ENCODE measurements at regions not wholly inside any gene's neighbourhood (a gene's known extent, or its start where the extent isn't known, plus 50 kb on each side); places are given as distances from the start of the nearest gene placed in this dataset.
A peak's percentile ranks its signal among the peaks of the same experiment; 100 is the strongest.

GRCh38 chr12:125381373-125381772, 316.1 kb downstream of the AACS start:
- DNase-seq, result no peak

GRCh38 chr12:125382926-125383325, 317.7 kb downstream of the AACS start:
- no peak for DNase-seq
- in situ Hi-C loops (cut with HindIII; ENCODE audit: low pct_ligation_motif_present, low pct_unique_long_range_greater_than_20kb, low sequenced_read_pairs), result no loop called here

More at GRCh38 chr12:125381373-125381772, 316.1 kb downstream of the AACS start:
- in situ Hi-C loops (cut with HindIII; ENCODE audit: low pct_ligation_motif_present, low pct_unique_long_range_greater_than_20kb, low sequenced_read_pairs), result no loop called here

DNA sequence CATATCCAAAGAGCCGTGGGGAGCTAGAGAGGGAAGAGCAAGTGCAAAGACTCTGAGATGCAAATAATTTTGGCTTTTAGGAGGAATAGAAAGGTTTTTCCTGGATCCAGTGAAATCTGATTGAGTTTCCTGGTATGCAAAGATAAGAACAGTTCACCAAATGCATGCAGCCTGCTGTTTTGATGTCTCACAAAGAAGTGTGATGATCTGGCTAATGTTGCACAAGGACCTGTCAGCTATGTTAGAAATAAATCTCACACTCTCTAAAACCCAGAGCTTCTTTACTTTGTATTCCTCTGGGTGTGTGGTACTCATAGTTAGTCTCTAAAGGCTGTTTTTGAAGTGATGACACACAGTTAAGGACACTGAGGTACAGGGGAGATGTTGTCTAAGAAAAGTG, 321.4 kb downstream of the AACS start:
- DNase-seq, result no peak
- in situ Hi-C loops (cut with HindIII; ENCODE audit: low pct_ligation_motif_present, low pct_unique_long_range_greater_than_20kb, low sequenced_read_pairs), result no loop called here

GRCh38 chr12:125387206-125387605, 322.0 kb downstream of the AACS start:
- in situ Hi-C loops (cut with HindIII; ENCODE audit: low pct_ligation_motif_present, low pct_unique_long_range_greater_than_20kb, low sequenced_read_pairs), result no loop called here
- no peak for DNase-seq

- in situ Hi-C loops (cut with HindIII; ENCODE audit: low pct_ligation_motif_present, low pct_unique_long_range_greater_than_20kb, low sequenced_read_pairs), result no loop called here
- DNase-seq, result no peak
Measured at GRCh38 chr12:125389061-125389697, 323.9 kb downstream of the AACS start.

GRCh38 chr12:125393569-125393968, 328.3 kb downstream of the AACS start:
- no peak for DNase-seq

DNA sequence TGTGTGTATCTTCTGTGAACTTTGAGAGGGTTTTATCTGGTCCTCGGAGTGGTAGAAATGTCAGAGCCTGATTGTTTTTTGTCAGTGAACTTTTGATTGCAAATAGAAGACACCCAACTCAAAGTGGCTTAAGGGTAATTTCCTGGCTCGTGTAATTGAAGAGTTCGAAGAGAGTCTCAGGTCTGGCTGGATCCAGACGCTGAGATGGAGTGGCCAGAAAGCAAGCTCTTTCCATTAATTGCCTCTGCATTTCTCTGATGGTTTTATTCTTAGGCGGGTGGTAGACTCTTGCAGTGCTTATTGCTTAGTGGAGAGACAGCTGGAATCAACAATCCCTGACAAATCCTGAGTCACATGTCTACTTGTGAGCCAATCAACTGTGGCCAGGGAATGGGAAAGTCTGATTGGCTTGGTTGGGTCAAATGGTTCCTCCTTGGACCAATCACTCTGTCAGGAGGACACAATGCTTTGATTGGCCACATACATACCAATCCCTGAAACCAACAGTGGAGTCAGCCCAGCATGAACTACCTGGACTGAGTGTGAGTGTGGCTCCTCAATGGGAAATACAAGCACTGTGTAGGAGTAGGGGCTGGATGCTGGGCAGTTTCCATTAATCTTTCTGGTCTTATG, 330.5 kb downstream of the AACS start:
- in situ Hi-C loops (cut with HindIII; ENCODE audit: low pct_ligation_motif_present, low pct_unique_long_range_greater_than_20kb, low sequenced_read_pairs), result no loop called here
- no peak for DNase-seq

More at GRCh38 chr12:125393569-125393968, 328.3 kb downstream of the AACS start:
- in situ Hi-C loops (cut with HindIII; ENCODE audit: low pct_ligation_motif_present, low pct_unique_long_range_greater_than_20kb, low sequenced_read_pairs), result no loop called here

GRCh38 chr12:125399489-125399888, 334.3 kb downstream of the AACS start:
- in situ Hi-C loops (cut with HindIII; ENCODE audit: low pct_ligation_motif_present, low pct_unique_long_range_greater_than_20kb, low sequenced_read_pairs), result no loop called here
- DNase-seq, result no peak

- peak; percentile 57 for DNase-seq
- in situ Hi-C loops (cut with HindIII; ENCODE audit: low pct_ligation_motif_present, low pct_unique_long_range_greater_than_20kb, low sequenced_read_pairs), result no loop called here
Measured at GRCh38 chr12:125402874-125403789, 337.9 kb downstream of the AACS start.

GRCh38 chr12:125403843-125404242, 338.6 kb downstream of the AACS start:
- in situ Hi-C loops (cut with HindIII; ENCODE audit: low pct_ligation_motif_present, low pct_unique_long_range_greater_than_20kb, low sequenced_read_pairs), result no loop called here
- DNase-seq, result no peak

- in situ Hi-C loops (cut with HindIII; ENCODE audit: low pct_ligation_motif_present, low pct_unique_long_range_greater_than_20kb, low sequenced_read_pairs), result no loop called here
- DNase-seq, result no peak
Measured at GRCh38 chr12:125406131-125406530, 340.9 kb downstream of the AACS start.

GRCh38 chr12:125408718-125409117, 343.5 kb downstream of the AACS start:
- DNase-seq, result no peak
- in situ Hi-C loops (cut with HindIII; ENCODE audit: low pct_ligation_motif_present, low pct_unique_long_range_greater_than_20kb, low sequenced_read_pairs), result no loop called here

DNA sequence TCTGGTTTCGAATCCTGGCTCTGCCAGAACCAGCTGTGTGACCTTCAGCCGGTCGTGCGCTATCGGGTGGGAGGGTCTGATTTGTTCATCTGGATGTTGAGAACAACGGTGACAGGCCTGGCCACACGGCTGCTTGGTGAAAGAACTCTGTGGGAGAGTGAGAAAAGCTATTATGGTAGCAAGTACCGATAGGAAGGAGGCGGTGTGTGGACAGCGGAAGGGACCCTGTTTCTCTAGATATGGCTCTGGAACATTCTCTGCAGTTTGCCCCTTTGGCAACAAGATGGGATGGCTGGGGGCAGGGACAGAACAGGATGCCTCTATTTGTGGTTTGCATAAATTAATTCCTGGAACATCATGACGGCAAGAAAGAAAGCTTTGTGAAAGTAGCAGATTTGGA, 347.3 kb downstream of the AACS start:
- DNase-seq, result no peak
- in situ Hi-C loops (cut with HindIII; ENCODE audit: low pct_ligation_motif_present, low pct_unique_long_range_greater_than_20kb, low sequenced_read_pairs), result no loop called here

DNA sequence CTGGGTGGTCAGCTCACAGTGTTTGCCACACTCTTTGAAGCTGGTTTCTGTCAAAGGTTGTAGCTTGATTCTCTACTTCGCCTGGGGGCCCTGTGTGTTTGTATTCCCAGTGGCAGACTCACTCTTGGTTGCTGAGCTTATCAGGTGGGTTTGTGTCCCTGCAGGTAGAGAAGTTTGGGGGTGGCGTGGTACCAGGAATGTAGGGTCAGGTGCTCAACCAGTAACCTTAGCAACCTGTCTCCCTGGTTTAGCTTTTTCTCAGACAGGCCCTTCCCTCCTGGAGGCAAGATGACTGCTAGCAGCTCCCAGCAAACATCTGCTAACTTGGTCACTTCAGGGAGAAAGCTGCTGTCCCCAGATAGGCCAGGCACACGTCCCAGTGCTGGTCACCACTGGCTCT, 352.2 kb downstream of the AACS start:
- in situ Hi-C loops (cut with HindIII; ENCODE audit: low pct_ligation_motif_present, low pct_unique_long_range_greater_than_20kb, low sequenced_read_pairs), result no loop called here
- no peak for DNase-seq

DNA sequence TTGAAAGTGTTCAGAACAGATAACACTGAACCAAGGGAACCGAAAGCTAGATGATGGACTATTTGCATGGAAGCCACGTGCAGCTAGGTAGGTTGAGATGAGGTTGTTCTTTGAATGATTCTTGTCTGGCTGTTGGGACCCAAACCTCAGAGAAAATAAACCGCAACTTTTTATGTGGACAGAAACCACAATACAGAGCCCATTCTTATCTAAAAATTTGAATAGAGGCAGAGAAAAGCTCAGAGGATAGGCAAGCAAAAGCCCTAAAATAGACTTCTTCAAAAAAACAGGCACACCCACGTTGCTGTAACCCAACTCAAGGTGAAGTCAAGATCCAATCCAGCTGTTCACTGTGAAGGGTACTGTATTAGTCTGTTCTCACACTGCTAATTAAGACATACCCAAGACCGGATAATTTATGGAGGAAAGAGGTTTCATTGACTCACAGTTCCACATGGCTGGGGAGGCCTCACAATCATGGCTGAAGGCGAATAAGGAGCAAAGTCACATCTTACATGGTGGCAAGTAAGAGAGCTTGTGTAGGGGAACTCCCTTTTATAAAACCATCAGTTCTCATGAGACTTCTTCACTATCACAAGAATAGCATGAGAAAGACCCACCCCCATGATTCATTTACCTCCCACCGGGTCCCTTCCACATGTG, 353.8 kb downstream of the AACS start:
- in situ Hi-C loops (cut with HindIII; ENCODE audit: low pct_ligation_motif_present, low pct_unique_long_range_greater_than_20kb, low sequenced_read_pairs), result no loop called here
- no peak for DNase-seq

DNA sequence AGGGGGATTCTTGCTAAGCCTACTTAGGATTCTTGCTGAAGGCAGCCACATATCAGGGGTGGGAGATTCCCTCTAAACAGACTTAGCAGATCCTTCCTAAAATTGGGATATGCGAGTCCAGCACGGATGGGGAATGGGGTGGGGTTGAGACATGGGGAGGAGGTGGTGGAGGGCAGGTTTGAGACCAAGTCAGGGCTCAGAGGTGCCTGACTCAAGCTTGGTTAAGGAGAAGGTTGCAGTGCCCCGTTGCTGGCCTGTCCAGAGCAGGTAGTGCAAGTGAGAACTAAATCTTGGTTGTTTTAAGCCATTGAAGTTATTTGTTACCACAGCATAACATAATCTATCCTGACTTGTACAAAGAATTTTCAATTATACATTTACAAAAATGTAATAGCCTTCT, 359.7 kb downstream of the AACS start:
- no peak for DNase-seq
- in situ Hi-C loops (cut with HindIII; ENCODE audit: low pct_ligation_motif_present, low pct_unique_long_range_greater_than_20kb, low sequenced_read_pairs), result no loop called here

- in situ Hi-C loops (cut with HindIII; ENCODE audit: low pct_ligation_motif_present, low pct_unique_long_range_greater_than_20kb, low sequenced_read_pairs), result no loop called here
- no peak for DNase-seq
Measured at GRCh38 chr12:125431516-125431915, 366.3 kb downstream of the AACS start.

DNA sequence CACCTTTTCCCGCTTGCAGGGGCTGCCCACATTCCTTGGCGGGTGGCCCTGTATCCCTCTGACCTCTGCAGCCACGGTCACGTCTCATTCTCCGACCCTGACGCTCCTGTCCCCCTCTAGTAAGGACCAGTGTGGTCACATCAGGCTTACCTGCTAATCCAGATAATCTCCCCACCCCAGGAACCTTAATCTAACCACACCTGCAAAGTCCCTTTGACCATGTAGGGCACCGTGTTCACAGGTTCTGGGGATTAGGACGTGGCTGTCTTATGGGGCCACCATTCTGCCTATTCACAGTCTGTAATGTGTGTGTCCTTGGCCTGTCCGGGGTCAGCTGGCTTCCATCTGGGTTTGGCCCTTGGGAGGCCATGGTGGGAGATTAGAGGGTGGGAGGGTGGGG, 368.9 kb downstream of the AACS start:
- no peak for DNase-seq
- in situ Hi-C loops (cut with HindIII; ENCODE audit: low pct_ligation_motif_present, low pct_unique_long_range_greater_than_20kb, low sequenced_read_pairs), result no loop called here

- DNase-seq, result no peak
- in situ Hi-C loops (cut with HindIII; ENCODE audit: low pct_ligation_motif_present, low pct_unique_long_range_greater_than_20kb, low sequenced_read_pairs), result no loop called here
Measured at GRCh38 chr12:125434936-125435443, 369.8 kb downstream of the AACS start.

Data from ACHN (cell line).